Kidney glomerular epithelial cell (primary cell): ENCODE measurements at regions not wholly inside any gene's neighbourhood (a gene's known extent, or its start where the extent isn't known, plus 50 kb on each side); places are given as distances from the start of the nearest gene placed in this dataset.

Experiments
- DNase-seq: peaks from one replicate; lab custom pipeline; 2025; lab: John Stamatoyannopoulos, UW

DNA sequence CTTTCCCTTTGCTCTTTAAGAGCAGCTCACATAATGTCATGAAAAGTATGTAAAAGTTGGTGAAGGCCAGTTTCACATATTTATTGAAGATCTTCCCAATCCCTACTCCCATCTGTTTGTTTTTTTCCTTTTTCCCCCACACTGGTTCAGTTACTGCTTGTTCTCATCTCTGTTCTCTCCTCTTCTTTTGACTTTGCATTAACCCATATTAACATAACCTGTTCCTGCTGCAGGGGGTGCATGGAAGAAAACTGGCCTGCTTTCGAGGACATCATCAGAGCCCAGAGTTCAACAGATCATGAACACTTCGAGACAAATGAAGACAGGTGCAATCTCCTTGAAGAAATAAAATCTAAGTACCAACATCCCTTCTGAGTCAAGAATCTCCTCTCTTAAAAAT lies 93.3 kb upstream of the FAM3C start:
- no peak for DNase-seq

DNA sequence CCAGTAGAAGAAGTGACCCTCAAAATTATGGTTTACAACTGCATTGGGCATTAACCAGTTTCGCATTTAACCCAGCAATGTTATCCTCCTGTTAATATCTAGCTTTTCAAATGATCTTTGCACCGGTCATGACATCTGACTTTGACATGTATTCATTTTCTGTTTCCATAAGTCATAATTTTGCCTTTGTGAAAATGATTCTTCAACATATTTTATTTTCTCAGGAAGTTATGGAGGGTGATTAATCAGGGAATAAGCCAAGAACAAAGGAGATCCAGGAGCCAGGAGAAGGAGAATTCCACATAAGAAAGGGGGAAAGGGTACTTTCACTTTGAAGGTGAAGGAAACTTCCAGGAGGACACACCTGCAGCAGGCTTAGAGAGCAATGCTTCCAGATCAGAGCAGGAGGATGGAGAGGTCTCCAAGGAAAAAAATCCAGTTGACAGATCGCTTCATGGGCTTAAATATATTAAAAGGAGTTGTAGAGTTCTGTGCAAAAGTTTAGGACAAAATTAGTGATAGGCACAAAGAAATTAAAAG lies 92.1 kb upstream of the FAM3C start:
- no peak for DNase-seq

DNA sequence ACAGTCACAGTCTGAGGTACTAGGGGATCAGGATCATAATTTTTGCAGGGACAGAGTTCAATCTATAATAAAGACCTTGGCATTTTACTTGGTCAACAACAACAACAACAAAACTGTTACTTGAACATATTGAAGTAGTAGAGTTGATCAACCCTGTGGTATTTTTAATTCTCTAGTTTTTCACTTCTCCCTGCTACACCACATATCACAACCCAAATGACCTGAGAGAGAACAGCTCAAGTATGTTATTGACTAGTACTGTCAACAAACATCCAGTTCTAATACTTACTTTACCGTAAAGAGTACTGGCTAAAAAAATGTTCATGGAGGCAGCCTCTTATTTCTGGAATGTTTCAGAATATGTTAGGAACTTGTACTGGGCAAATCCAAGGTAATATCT lies 90.5 kb upstream of the FAM3C start:
- no peak for DNase-seq

DNA sequence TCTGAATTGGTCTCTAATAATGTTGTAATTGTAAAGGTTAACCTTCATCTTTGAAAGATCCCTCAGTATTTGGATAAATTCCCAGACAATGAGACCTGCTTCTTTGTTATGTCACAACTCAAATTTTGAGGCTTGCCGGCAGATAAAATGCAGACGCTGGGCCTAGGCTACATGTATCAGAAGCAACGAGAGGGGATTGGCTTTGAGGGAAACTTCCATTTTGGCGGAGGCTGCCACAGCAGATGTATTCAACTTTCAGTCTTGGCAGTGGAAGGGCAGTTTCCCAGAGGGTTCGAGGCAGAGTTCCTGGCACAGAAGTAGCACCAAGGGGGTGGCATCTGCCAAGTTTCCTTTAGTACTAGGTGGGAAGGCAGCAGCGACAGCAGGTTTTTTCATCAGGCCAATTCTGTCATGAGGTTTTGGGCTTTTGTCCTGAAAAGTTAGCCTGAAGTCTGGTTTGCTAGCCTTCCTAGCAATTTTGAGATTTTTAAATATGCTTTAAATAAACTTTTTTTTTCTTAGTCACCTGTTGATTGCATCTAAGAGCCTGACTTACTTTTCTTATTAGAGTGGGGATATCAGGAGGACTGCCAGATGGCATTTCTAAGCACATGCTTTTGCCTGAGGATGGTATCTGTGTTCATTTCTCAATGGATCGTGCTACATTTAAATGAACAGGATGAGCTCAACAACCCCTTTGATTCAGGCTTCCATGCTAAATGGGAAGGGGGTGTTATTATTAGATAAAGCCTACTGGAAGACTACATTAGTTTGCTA lies 89.5 kb upstream of the FAM3C start:
- DNase-seq, result no peak

DNA sequence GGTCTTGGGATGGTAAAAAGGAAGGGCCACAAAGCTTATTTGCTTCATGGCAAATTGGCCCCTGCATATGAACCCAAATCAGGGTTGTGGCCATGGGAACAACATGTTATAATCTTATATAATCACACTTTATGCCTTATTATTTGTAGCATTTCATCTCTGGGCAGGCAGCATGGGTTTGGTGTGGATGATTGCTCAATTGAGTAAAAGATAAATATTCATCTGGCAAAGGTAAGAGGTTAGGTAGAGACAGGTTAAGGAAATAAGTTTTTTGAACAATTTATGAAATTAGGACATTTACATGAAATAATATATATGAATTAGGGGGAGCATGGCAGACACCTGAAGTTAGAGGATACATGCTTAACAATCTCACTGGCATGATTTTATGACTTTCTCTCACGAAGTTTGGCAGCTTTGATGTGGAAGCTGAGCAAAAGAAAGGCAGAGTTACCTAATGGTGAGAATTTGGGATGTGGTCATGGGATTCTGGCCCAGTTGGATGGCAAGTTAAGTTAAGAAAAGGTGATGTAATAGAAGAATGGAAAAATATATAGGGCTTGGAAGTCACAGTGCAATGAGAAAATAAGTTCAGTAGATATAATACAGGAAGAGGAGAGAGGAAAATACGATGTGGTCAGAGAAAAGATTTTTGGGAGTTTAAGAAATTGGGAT lies 88.1 kb upstream of the FAM3C start:
- no peak for DNase-seq

DNA sequence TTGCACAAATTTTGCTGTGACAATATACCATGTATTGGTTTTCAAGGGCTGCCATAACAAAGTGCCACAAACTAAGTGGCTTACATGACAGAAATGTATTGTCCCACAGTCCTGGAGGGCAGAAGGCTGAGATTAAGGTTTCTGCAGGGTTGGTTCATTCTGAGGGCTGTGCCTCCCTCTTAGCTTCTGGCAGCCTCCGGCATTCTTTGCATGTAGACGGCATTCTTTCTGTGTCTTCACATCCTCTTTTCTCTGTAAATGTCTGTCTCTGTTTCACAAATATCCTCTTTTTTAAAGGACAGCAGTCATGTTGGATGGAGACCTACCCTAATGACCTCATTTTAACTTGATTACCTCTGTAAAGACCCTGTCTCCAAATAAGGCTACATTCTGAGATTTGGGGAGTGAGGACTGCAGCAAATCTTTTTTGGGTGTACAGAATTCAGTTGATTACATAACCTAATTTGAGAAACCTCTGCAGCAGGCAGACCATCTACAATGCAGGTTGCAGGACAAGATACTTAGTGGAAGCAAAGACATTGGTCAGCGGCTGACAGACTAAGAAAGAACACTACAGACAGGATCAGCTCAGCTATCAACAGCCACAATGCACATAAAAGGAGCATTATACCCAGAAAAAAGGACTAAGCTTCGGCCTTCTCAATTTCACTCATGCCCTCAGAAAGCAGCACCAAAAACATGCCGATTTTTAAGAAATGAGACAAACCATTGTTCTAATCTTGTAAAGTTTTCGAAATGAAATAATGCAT lies 84.6 kb upstream of the FAM3C start:
- no peak for DNase-seq

DNA sequence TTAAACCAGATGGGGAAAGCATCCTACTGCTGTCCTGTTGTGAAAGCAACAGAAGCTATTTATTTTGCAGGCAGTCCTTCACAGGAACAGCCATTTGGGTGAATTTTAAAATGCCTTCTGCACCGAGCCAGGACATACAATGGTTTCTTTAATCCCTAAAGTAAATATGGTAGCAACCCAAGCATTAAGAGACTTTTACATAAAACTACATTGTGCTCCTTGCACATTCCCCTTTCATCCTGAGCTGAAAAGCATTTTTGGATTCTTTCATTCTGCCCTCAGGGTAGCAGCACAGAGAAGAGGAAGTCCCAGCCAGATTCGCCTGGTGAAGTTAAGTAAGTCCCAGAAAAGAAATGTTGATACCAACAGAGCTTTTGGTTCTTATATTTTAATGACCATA lies 84.0 kb upstream of the FAM3C start:
- DNase-seq, result no peak

DNA sequence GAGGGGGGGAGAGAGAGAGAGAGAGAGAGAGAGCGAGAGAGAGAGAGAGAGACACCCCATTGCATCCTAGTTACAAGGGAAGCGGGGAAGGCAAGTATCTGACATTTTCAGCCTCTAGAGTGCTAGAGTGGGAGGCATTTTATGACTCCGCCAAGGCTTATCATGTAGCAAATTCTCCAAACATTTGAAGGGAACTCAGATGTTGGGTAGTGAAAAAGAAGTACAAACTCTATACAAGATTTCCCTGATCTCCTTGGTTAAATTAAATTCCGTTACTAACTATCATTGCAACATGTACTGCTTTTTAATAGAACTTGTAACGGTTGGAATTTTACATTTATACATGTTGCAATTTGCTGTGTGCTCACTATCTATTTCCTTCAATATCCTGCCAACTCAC lies 83.4 kb upstream of the FAM3C start:
- DNase-seq, result no peak

DNA sequence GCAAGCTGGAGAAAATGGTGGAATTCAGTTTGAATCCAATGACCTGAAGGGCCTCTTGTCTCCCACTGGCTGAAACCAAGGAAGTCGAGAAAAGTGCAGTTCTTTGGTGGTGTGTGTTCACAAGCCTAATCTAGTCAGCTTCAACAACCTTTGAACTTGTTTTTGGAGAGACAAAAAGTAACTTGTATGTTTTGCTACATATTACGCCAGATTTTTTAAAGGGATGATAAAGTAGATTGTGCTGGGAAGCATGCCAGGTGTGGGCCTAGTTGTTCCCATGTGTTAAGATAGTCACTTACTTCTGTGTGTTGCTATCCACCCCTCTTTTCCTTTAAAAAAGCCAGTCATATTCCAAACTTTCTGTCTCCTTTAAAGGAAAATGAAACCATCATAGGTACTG lies 79.7 kb upstream of the FAM3C start:
- DNase-seq, result no peak

DNA sequence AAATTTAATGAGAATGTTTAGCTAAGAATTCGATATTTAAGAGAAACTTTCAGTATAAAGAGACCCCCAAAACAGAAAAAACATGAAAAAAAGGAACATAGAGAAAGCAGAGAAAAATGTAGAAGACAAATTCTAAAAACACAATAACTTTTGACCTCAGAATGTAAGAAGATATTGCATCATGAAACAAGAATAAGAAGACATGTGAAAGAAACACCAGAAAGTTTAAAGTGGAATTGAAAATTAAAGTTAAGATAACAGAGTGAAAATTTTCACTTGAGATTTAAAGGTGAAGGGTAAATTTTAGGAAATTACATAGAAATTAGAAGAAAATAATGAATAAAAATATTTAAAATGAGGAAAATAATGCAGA lies 78.2 kb upstream of the FAM3C start:
- no peak for DNase-seq

DNA sequence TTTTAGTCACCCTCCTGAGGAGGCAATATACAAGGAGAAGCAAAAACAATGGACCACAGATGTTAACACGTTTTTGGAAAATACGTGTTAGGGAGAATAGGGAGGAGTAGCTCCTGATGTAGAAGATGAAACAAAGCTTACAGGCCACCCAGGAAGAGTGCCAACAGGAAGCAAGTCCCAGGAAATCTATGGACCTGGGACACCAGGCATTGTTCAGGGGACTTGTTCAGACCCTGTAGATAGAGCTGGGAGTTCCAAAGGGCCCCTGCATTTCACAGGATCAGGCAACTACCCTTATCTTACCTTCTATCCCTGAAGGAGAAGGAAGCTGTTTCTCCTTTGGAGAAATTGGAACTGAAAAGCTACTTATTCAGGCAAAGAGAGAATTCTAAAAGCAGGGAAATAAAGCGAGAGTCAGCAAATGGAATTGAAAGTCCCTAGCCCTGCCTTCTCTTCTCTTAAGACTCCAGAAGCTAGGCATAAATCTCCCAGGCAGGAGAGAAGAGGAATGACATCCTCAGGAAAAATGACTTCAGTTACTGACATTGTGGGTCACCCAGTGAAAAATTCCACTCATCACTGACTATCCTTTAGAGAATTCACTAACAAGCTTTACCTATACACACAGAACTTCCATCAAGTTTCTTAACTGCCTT lies 77.7 kb upstream of the FAM3C start:
- no peak for DNase-seq

DNA sequence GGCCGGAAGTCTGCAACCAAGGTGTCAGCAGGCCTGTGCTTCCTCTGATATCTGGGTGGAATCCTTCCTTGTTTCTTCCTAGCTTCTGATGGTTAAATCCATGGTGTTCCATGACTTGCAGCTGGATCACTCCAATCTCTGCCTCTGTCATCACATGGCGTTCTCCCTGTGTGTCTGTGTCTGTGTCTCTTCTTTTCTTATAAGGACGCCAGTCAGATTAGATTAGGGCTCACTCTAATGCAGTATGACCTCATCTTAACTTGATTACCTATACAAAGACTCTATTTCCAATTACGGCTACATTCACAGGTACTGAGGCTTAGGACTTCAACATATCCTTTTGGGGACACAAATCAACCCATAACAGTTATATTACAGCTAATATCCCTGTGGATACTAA lies 70.3 kb upstream of the FAM3C start:
- no peak for DNase-seq

DNA sequence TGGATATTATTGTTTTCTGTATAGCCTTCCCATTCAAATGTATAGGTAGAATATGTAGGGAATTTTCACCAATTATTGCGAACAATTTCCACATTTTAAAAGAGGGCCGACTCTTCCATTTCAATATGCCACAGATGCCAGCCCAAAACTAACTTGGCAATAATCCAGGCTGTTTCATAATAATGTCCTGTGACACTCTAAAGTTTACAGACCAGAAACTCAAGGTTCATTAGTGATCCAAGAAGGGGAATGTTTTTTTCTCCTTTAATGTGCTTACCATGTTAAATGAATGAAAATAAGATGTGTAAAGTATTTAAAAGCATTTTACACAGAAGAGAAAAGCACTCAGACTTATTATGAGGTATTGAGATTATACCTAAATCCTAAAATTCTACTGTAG lies 63.0 kb upstream of the FAM3C start:
- no peak for DNase-seq

DNA sequence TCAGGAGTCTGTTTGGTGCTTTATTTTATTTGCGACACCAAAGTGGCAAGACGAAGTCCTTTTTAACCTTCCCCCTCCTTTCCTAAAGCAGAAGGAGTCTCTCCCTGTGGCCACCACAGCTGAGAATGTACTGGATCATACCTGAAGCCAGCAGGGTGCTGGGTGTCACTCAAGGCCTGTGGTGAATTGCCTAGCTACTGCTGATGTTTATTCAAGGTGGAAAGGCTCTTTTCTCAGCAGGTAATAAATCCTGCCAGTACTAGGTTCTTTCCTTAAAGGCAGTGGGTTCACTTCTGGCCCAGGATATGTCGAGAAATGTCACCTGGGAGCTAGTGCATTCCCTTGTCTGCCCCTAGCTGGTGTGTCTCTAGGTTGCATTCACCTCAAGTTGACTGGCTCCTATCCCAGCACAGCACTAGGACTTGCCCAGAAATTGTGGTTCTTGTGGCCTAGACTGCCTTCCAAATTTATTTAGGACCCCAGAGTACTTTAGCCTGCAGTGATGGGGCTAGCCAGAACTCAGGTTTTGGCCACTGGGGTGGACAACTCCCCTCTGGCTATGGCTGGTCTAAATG lies 60.8 kb upstream of the FAM3C start:
- DNase-seq, result no peak

DNA sequence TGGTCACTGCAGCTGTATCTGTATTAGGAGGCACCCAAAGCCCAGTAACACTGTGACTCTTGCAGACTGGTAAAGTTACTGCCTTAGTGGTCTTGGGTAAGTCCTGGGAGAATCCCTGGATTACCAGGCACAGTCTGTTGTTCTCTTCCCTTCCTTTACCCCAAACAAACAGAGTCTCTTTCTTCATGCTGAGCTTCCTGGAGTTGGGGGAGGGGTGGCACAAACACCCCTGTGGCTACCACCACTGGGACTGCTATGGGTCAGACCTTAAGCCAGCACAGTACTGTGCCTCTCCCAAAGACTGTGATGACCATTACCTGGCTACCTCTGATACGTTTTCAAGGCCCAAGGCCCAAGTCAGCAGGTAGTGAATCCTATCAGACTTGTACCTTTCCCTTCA lies 59.9 kb upstream of the FAM3C start:
- DNase-seq, result no peak

DNA sequence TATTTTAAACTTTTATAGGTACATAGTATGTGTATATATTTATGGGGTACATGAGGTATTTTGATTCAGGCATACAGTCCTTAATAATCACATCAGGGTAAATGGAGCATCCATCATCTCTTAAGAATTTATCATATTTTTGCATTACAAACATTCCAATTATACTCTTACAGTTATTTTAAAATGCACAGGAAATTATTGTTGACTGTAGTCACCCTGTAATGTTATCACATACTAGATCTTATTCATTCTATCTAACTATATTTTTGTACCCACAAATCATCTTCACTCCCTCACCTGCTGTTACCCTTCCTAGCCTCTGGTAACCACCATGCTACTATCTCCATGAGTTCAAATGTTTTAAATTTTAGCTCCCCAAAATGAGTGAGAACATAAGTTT lies 56.3 kb upstream of the FAM3C start:
- no peak for DNase-seq

DNA sequence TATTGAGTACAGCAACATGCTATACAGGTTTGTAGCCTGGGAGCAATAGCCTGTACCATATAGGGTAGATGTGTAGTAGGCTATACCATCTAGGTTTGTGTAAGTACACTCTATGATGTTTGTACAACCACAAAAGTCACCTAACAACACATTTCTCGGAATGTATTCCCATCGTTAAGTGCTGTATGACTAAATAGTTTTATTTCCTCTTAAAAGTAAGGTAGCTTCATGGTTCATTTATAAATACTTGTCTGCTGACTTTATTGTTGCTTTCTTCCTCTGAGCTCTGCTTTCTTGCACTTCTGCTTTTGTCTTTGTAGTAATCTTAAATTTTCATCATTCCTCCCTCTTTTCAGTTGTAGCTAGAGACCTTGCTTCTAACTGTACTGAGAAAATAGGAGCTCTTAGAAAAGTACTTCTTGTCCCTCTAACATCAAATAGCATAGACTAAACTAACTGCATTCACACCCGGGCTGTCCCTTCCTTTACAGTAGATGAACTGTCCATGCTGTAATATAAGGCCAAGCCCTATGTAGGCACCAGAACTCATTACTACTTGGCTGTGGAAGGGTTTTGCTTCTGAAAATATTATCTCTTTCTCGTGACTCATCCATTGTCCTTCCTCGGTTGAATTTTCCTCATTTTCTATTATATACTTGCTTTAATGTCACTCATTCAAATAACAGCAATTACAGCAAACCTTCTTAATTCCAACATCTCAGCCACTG lies 55.4 kb upstream of the FAM3C start:
- DNase-seq, result no peak

DNA sequence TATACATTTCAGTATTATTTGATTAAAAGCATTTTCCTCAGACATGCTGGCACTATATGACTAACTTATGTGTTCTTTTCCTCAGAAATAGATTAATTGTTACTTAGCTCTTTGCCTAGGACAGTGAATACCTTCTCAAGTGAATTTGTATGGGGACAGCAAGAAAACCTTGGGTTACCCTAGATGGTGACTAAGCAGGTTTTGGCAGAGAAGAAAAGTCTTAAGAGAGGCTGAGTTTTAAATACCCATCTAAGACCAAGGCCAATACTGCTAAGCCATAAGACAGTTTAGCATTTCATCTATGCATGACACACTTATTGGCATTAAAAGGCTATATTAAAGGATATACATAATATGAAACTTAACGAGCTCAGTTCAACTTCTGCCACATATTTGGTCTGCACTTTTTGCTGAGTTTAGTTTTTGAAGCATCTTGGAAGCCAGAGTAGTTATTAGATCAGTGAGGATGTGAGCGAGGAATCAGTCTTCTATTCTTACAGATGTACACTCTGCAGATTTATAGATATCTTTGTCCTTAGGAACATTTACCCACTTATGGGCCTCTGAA lies 54.6 kb upstream of the FAM3C start:
- no peak for DNase-seq

DNA sequence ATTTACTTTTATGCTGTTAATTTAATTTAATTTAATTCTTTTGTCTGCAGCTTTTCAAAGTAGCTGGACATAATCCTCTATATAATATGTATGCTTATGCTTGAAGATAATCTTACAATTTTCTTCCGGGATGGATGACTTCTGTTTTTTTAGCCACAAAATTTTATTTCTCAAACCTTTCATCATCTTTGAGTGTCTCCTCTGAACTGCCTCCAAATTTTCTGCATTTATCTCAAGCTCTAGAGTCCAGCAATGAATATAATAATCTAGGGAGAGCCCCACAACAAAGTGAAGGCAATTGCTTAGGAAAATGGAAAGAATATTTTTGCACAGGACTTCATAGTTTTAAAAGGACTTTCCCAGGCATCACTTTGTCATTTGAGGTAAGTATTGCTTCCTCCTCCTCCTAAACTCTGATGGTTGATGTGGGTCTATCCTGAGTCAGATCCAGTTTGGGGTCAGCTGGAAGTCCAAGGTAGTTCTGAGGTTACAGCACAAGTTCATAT lies 53.7 kb upstream of the FAM3C start:
- no peak for DNase-seq

DNA sequence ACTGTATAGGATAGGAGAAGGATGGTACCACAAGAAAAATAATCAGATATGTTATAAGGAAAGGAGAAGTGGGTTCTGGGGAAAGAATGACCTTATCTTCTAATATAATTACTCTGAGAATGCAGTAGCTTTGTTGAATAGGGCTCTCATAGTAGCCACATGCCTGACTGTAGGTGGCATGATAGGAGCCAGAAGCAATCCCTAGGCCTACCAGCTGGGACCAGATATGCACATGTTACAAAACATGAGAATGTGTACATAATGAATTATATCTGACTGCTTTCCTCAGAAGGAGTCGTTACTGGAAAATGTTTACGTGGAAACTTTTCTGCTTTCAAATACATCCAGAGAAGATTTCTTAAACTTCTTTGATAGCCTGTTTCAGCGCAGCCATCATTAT lies 53.2 kb upstream of the FAM3C start:
- no peak for DNase-seq

DNA sequence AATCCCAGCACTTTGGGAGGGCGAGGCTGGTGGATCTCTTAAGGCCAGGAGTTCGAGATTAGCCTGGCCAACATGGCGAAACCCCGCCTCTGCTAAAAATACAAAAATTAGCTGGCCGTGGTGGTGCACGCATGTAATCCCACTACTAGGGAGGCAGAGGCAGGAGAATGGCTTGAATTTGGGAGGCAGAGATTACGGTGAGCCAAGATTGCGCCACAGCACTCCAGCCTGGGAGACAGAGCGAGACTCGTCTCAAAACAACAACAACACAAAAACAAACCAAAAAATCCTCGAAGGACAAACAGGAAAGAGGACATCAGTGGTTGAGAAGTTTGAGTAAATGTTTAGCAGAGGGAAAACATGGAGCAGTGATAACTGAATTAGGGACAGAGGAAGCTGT lies 52.3 kb upstream of the FAM3C start:
- DNase-seq, result no peak
